Endothelial cell of umbilical vein (primary cell): ENCODE measurements at regions not wholly inside any gene's neighbourhood (a gene's known extent, or its start where the extent isn't known, plus 50 kb on each side); places are given as distances from the start of the nearest gene placed in this dataset.

Experiments
- BruUV-seq: library from RNA; stranded (reverse); fragments of 400-500 nt; replicated peaks from 2 replicates; lab custom pipeline; 2021; lab: Mats Ljungman, UMichigan
- CTCF ChIA-PET: fragments of 300-600, 350-600 bp; sonication (Branson Sonifier 250); formaldehyde crosslinking; loops from one replicate; lab custom pipeline; 2021; ENCODE audit warnings: antibody characterized with exemption, inconsistent platforms; lab: Charles Lee
- POLR2A ChIA-PET: fragments of 300-600, 350-600 bp; sonication (Branson Sonifier 250); formaldehyde crosslinking; loops from one replicate; lab custom pipeline; 2021; ENCODE audit warnings: antibody characterized with exemption, inconsistent platforms; lab: Charles Lee
- DNase-seq: peaks from one replicate; pipeline ENCODE4 v3.0.0-alpha.2; 2011; ENCODE audit warnings: low read depth, low spot score
- FAIRE-seq: peaks from 2 replicates; lab custom pipeline; 2011; peaks lifted over from hg19 to GRCh38; lab: Jason Lieb, UNC
- H2AFZ ChIP-seq: 2 replicates; pipeline ENCODE4 v1.6.0; 2012; ENCODE audit warnings: low read depth, low read length, control low read depth, inconsistent platforms
- H3K27ac ChIP-seq: 2 replicates; pipeline ENCODE4 v1.5.1; 2011; ENCODE audit warnings: low read depth, mild to moderate bottlenecking, control low read depth, low read length, moderate library complexity; ENCODE audit not compliant: insufficient read depth
- H3K27me3 ChIP-seq, 2 experiments: 2 replicates each; pipeline versions ENCODE4 v1.6.0 to v1.6.1; 2011; ENCODE audit warnings: low read length in 2 of 2, mixed read lengths in 1 of 2; ENCODE audit not compliant: control insufficient read depth in 2 of 2, insufficient read depth in 2 of 2
- H3K36me3 ChIP-seq, 2 experiments: 2 replicates in 1 of 2; 3 replicates in 1 of 2; pipeline ENCODE4 v1.5.1; 2011; ENCODE audit warnings: low read length in 2 of 2, mild to moderate bottlenecking in 1 of 2, moderate library complexity in 1 of 2; ENCODE audit not compliant: control insufficient read depth in 2 of 2, insufficient read depth in 2 of 2; ENCODE audit errors: extremely low read depth in 1 of 2
- H3K4me1 ChIP-seq: 3 replicates; pipeline ENCODE4 v1.5.1; 2011; ENCODE audit warnings: mild to moderate bottlenecking, low read length; ENCODE audit not compliant: control insufficient read depth, insufficient read depth; ENCODE audit errors: extremely low read depth
- H3K4me2 ChIP-seq: 2 replicates; pipeline ENCODE4 v1.6.1; 2011; ENCODE audit warnings: low read length, control low read depth, mixed read lengths; ENCODE audit not compliant: insufficient read depth
- H3K4me3 ChIP-seq, 3 experiments: fragments of 200-600 bp in 1 of 3; sonication (generic), shearing (Covaris generic) in 1 of 3; replicated peaks in 1 of 3; 2 replicates each; pipeline ENCODE4 v1.5.1; 2011 to 2016; ENCODE audit warnings: control low read depth in 3 of 3, low read length in 3 of 3, mild to moderate bottlenecking in 2 of 3, inconsistent platforms in 1 of 3, low read depth in 1 of 3, moderate library complexity in 1 of 3; ENCODE audit not compliant: insufficient read depth in 1 of 3
- H3K79me2 ChIP-seq: 2 replicates; pipeline ENCODE4 v1.6.0; 2012; ENCODE audit warnings: low read length, inconsistent platforms; ENCODE audit not compliant: control insufficient read depth, insufficient read depth
- H3K9ac ChIP-seq: replicated peaks from 2 replicates; pipeline ENCODE3; 2011; ENCODE audit warnings: low read length, control low read depth; ENCODE audit not compliant: insufficient read depth; ENCODE audit errors: extremely low read depth
- H3K9me1 ChIP-seq: replicated peaks from 3 replicates; pipeline ENCODE4 v1.6.0; 2011; ENCODE audit warnings: mild to moderate bottlenecking, low read length; ENCODE audit not compliant: control insufficient read depth, insufficient read depth; ENCODE audit errors: extremely low read depth
- H3K9me3 ChIP-seq: replicated peaks from 2 replicates; pipeline ENCODE4 v1.5.1; 2012; ENCODE audit warnings: low read length, inconsistent platforms; ENCODE audit not compliant: control insufficient read depth, insufficient read depth
- H4K20me1 ChIP-seq: replicated peaks from 2 replicates; pipeline ENCODE3; 2011; ENCODE audit warnings: mild to moderate bottlenecking, low read length; ENCODE audit not compliant: control insufficient read depth, insufficient read depth; ENCODE audit errors: extremely low read depth
- EZH2 ChIP-seq: IDR thresholded peaks from 2 replicates; pipeline ENCODE4 v1.6.1; 2012; ENCODE audit warnings: borderline replicate concordance, low read depth, mild to moderate bottlenecking, moderate library complexity, low read length, inconsistent platforms; ENCODE audit not compliant: severe bottlenecking
- FOS ChIP-seq: IDR thresholded peaks from 2 replicates; pipeline ENCODE4 v1.6.1; 2011; ENCODE audit warnings: mild to moderate bottlenecking, low read length, moderate library complexity, borderline replicate concordance; ENCODE audit not compliant: insufficient read depth
- GATA2 ChIP-seq: IDR thresholded peaks from 2 replicates; pipeline ENCODE4 v1.7.0; 2011; ENCODE audit warnings: low read depth, mild to moderate bottlenecking, moderate library complexity, mixed read lengths, low read length; ENCODE audit not compliant: insufficient read length, insufficient read depth
- JUN ChIP-seq: IDR thresholded peaks from 2 replicates; pipeline ENCODE4 v1.6.1; 2011; ENCODE audit warnings: borderline replicate concordance, low read depth; ENCODE audit not compliant: insufficient read length, insufficient read depth
- MYC ChIP-seq: IDR thresholded peaks from one replicate; pipeline ENCODE4 v1.6.1; 2011; ENCODE audit warnings: mild to moderate bottlenecking, low read depth, low read length
- POLR2A ChIP-seq: IDR thresholded peaks from 2 replicates; pipeline ENCODE4 v1.6.1; 2012; ENCODE audit warnings: low read depth, mild to moderate bottlenecking, control low read depth, low read length
- POLR2AphosphoS5 ChIP-seq: IDR thresholded peaks from 2 replicates; pipeline ENCODE4 v1.6.1; 2012; ENCODE audit warnings: low read depth, mild to moderate bottlenecking, control low read depth, low read length, moderate library complexity; ENCODE audit not compliant: insufficient read depth
- dilution Hi-C: fragments of 300-500 bp; cut with MboI; formaldehyde crosslinking; loops from one replicate; pipeline ENCODE4 v1.15.0; 2019; ENCODE audit warnings: low sequenced_read_pairs; ENCODE audit not compliant: extremely low pct_ligation_motif_present
- intact Hi-C: fragments of 100-400 bp; cut with micrococcal nuclease; formaldehyde crosslinking; loops from one replicate; pipeline ENCODE4 v1.10.0; 2022
- TF ChIP-seq, protein P1 (sequence below), 2 donors: IDR thresholded peaks; 1 replicate in 1 of 2; 2 replicates in 1 of 2; pipeline ENCODE4 v1.5.1; 2011; ENCODE audit warnings: low read length in 2 of 2, mild to moderate bottlenecking in 2 of 2, moderate library complexity in 2 of 2, control low read depth in 1 of 2, inconsistent platforms in 1 of 2, low read depth in 1 of 2; ENCODE audit not compliant: insufficient read depth in 1 of 2; ENCODE audit errors: extremely low read depth in 1 of 2
- TF ChIP-seq, protein P2 (sequence below): IDR thresholded peaks from 2 replicates; pipeline ENCODE4 v1.6.1; 2011; ENCODE audit not compliant: insufficient read depth, insufficient read length

DNA sequence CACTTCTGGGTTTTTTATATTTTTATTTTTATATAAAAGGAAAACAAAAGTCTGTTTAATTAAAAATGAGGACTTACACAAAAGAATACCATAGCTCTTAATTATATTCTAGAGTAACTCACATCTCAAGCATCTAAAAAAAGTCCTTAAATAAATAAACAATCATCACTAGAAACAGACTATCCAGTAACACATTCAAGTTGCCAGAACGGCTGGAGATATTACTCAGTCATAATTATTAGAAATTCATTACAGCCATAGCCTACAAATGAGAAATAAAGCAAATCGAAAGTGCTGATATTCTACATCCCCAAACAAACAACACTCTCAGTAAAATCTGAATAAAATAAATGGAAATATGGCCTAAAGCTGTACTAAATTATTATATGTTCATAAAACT lies 182.5 kb upstream of the C11orf58 start:
- Histone ChIP-seq H2AFZ (no peak overlapping the region), H3K27ac (no peak overlapping the region), H3K4me1 (no peaks in the 10 kb centered on the region), H3K27me3 (no peaks in the 10 kb centered on the region), H3K79me2 (no peaks in the 10 kb centered on the region), H3K4me2 (no peak overlapping the region), H4K20me1 (no peaks in the 10 kb centered on the region), H3K9me1 (no peaks in the 10 kb centered on the region), H3K36me3 (no peaks in the 10 kb centered on the region), H3K4me3 (no peak overlapping the region), H3K9ac (no peak overlapping the region), H3K9me3 (no peaks in the 10 kb centered on the region)
- FAIRE-seq (no peak), DNase-seq (no peak)
- CTCF ChIA-PET, result no interaction called here
- POLR2A ChIA-PET, result no interaction called here
- TF ChIP-seq, protein P1, sequence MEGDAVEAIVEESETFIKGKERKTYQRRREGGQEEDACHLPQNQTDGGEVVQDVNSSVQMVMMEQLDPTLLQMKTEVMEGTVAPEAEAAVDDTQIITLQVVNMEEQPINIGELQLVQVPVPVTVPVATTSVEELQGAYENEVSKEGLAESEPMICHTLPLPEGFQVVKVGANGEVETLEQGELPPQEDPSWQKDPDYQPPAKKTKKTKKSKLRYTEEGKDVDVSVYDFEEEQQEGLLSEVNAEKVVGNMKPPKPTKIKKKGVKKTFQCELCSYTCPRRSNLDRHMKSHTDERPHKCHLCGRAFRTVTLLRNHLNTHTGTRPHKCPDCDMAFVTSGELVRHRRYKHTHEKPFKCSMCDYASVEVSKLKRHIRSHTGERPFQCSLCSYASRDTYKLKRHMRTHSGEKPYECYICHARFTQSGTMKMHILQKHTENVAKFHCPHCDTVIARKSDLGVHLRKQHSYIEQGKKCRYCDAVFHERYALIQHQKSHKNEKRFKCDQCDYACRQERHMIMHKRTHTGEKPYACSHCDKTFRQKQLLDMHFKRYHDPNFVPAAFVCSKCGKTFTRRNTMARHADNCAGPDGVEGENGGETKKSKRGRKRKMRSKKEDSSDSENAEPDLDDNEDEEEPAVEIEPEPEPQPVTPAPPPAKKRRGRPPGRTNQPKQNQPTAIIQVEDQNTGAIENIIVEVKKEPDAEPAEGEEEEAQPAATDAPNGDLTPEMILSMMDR (IDR thresholded peaks at IDR 0.05; ENCODE audit: extremely low read depth in 1 of 2, insufficient read depth in 1 of 2, low read depth in 1 of 2, low read length in 2 of 2), result no peak
- TF ChIP-seq POLR2AphosphoS5, result no peak
- TF ChIP-seq JUN, result no peak
- TF ChIP-seq MYC, result no peak
- TF ChIP-seq, protein P2, sequence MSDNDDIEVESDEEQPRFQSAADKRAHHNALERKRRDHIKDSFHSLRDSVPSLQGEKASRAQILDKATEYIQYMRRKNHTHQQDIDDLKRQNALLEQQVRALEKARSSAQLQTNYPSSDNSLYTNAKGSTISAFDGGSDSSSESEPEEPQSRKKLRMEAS, result no peak
- TF ChIP-seq EZH2, result no peak
- TF ChIP-seq POLR2A, result no peak
- TF ChIP-seq FOS, result no peak
- TF ChIP-seq GATA2, result no peak
- dilution Hi-C loops (no loop called here), intact Hi-C loops (no loop called here)
- BruUV-seq, result no TSS peak
